HepG2 (cell line): ENCODE measurements at regions not wholly inside any gene's neighbourhood (a gene's known extent, or its start where the extent isn't known, plus 50 kb on each side); places are given as distances from the start of the nearest gene placed in this dataset.

Experiments used
- BORCS8-MEF2B ChIP-seq: sonication (generic); formaldehyde crosslinking; IDR thresholded peaks from 2 replicates; pipeline ENCODE4 v1.8.0; 2022; ENCODE audit warnings: mild to moderate bottlenecking, missing genetic modification reagents
- CBX2 ChIP-seq, 2 experiments: fragments of 200-600 bp in 1 of 2; sonication (generic); formaldehyde crosslinking in 1 of 2; IDR thresholded peaks; 2 replicates each; pipeline versions ENCODE4 v1.7.0 to v1.8.1; 2018 to 2022; ENCODE audit warnings: low read depth in 2 of 2, low read length in 1 of 2, mild to moderate bottlenecking in 1 of 2, missing genetic modification reagents in 1 of 2
- GATAD2A ChIP-seq: IDR thresholded peaks from 2 replicates; pipeline ENCODE4 v1.6.1; 2016
- HOXD1 ChIP-seq: sonication (generic); formaldehyde crosslinking; IDR thresholded peaks from 2 replicates; pipeline ENCODE4 v1.5.0; 2020; ENCODE audit warnings: missing genetic modification reagents
- KMT2A ChIP-seq: sonication (generic); formaldehyde crosslinking; IDR thresholded peaks from 2 replicates; pipeline ENCODE4 v1.4.0; 2020; ENCODE audit warnings: missing genetic modification reagents
- LCORL ChIP-seq, 2 experiments: fragments of 450-650 bp in 1 of 2; sonication (generic) in 1 of 2; formaldehyde crosslinking in 1 of 2; IDR thresholded peaks; 2 replicates each; pipeline versions ENCODE4 v1.5.0 to v1.6.1; 2017 to 2020; ENCODE audit warnings: antibody characterized with exemption in 1 of 2, missing genetic modification reagents in 1 of 2
- NFE2L1 ChIP-seq: sonication (generic); formaldehyde crosslinking; IDR thresholded peaks from 2 replicates; pipeline ENCODE4 v1.4.0; 2020; ENCODE audit warnings: missing genetic modification reagents, mild to moderate bottlenecking, borderline replicate concordance
- PHF8 ChIP-seq: sonication (generic); formaldehyde crosslinking; IDR thresholded peaks from 2 replicates; pipeline ENCODE4 v1.5.0; 2020; ENCODE audit warnings: missing genetic modification reagents
- RORA ChIP-seq: sonication (generic); formaldehyde crosslinking; IDR thresholded peaks from 2 replicates; pipeline ENCODE4 v1.5.0; 2020; ENCODE audit warnings: mild to moderate bottlenecking, missing genetic modification reagents, moderate library complexity
- ZFAT ChIP-seq: sonication (generic); formaldehyde crosslinking; conservative IDR thresholded peaks from 2 replicates; pipeline ENCODE4 v1.8.1; 2023; ENCODE audit warnings: missing genetic modification reagents, inconsistent platforms
- ZFY ChIP-seq: sonication (generic); formaldehyde crosslinking; IDR thresholded peaks from 2 replicates; pipeline ENCODE4 v1.4.0; 2020; ENCODE audit warnings: missing genetic modification reagents
- ZKSCAN5 ChIP-seq: sonication (generic); formaldehyde crosslinking; IDR thresholded peaks from 2 replicates; pipeline ENCODE4 v1.5.1; 2020; ENCODE audit warnings: mild to moderate bottlenecking, missing genetic modification reagents
- ZNF143 ChIP-seq: sonication (generic); formaldehyde crosslinking; IDR thresholded peaks from 2 replicates; pipeline ENCODE4 v1.4.0; 2020; ENCODE audit warnings: missing genetic modification reagents
- ZNF354B ChIP-seq: sonication (generic); formaldehyde crosslinking; IDR thresholded peaks from 2 replicates; pipeline ENCODE4 v1.8.0; 2022; ENCODE audit warnings: mild to moderate bottlenecking, missing genetic modification reagents
- ZNF44 ChIP-seq: sonication (generic); formaldehyde crosslinking; IDR thresholded peaks from 2 replicates; pipeline ENCODE4 v1.5.1; 2020; ENCODE audit warnings: mild to moderate bottlenecking, missing genetic modification reagents
- ZNF543 ChIP-seq: sonication (generic); formaldehyde crosslinking; IDR thresholded peaks from 2 replicates; pipeline ENCODE4 v1.4.0; 2020; ENCODE audit warnings: mild to moderate bottlenecking, missing genetic modification reagents
- ZNF589 ChIP-seq: sonication (generic); formaldehyde crosslinking; conservative IDR thresholded peaks from 2 replicates; pipeline ENCODE4 v1.8.0; 2022; ENCODE audit warnings: mild to moderate bottlenecking, moderate library complexity, missing genetic modification reagents
- ZNF776 ChIP-seq: sonication (generic); formaldehyde crosslinking; IDR thresholded peaks from 2 replicates; pipeline ENCODE4 v1.4.0; 2020; ENCODE audit warnings: mild to moderate bottlenecking, missing genetic modification reagents
- TF ChIP-seq, protein P1 (sequence below): sonication (generic); formaldehyde crosslinking; IDR thresholded peaks from 2 replicates; pipeline ENCODE4 v1.4.0; 2020; ENCODE audit warnings: missing genetic modification reagents
- TF ChIP-seq, protein P2 (sequence below): sonication (generic); formaldehyde crosslinking; IDR thresholded peaks from 2 replicates; pipeline ENCODE4 v1.5.1; 2020; ENCODE audit warnings: mild to moderate bottlenecking, missing genetic modification reagents, moderate library complexity
- TF ChIP-seq, protein P3 (sequence below): sonication (generic); formaldehyde crosslinking; IDR thresholded peaks from 2 replicates; pipeline ENCODE4 v1.8.0; 2022; ENCODE audit warnings: missing genetic modification reagents, mild to moderate bottlenecking, borderline replicate concordance
- TF ChIP-seq, protein P4 (sequence below): sonication (generic); formaldehyde crosslinking; conservative IDR thresholded peaks from 2 replicates; pipeline ENCODE4 v1.4.0; 2020; ENCODE audit warnings: missing genetic modification reagents

DNA sequence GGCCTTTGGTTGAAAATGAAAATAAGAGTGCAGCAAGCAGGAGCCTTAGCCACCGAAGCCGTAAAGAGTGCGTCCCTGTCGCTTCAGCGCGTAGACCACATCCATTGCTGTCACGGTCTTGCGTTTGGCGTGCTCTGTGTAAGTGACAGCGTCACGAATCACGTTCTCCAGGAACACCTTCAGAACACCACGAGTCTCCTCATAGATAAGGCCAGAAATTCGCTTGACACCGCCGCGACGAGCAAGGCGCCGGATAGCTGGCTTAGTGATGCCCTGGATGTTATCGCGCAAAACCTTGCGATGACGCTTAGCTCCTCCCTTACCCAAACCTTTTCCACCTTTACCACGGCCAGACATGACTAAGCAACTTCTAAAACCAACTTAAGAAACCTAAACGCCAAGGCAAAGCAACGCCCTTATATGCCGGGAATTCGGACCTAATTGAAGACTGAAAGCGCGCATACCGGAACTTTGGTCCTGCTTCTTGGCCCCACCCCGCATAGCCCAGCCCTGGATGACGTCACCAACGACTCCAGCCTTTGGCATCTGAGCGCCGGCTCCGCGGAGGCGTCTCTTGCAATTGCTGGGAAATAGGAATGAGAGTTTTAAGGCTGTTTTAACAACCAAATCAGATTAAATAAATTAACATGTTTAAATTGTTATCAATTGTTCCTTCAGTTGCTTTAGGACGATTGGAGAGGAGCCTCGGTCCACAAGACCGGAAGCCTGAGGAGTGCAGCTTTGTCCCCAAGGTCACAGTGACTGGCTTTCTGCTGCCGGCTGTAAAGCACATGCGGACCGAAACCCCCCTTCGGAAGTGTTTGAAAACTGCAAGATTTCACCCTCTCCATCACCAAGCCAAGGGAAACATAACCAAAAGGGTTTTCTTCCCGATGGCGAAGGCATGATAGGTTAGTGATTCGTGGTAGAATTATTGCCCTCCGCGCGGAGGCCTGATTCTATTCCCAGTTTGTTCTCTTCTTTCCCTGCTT, 79.6 kb upstream of the BTN3A2 start (continued):
- TF ChIP-seq RORA (CRISPR knock-in tag) (peak; percentile 9; the same call in 1 of the 2 replicates), PHF8 (CRISPR knock-in tag) (peak; percentile 74), ZNF354B (CRISPR knock-in tag) (no peak; the same call in 1 of the 2 replicates), LCORL (IDR thresholded peaks at IDR 0.05) (peak; percentile 36; the same call in 1 of the 2 replicates), LCORL (CRISPR knock-in tag; IDR thresholded peaks at IDR 0.05) (peak; percentile 75), ZNF776 (CRISPR knock-in tag) (peak; percentile 84), HOXD1 (CRISPR knock-in tag) (no peak; the same call in 1 of the 2 replicates), ZFY (CRISPR knock-in tag) (peak; percentile 44), BORCS8-MEF2B (peak; percentile 72; the same call in 1 of the 2 replicates), NFE2L1 (CRISPR knock-in tag) (peak; percentile 34; the same call in 1 of the 2 replicates), ZKSCAN5 (no peak), GATAD2A (CRISPR knock-in tag) (peak; percentile 81), KMT2A (CRISPR knock-in tag) (peak; percentile 51; the same call in 1 of the 2 replicates), CBX2 (IDR thresholded peaks at IDR 0.05; ENCODE audit: low read depth, low read length) (no peak), CBX2 (CRISPR knock-in tag; IDR thresholded peaks at IDR 0.05; ENCODE audit: low read depth) (0 out of 2 replicates have a peak, but pooled peaks have one; percentile 70), ZNF589 (CRISPR knock-in tag) (peak; percentile 9; the same call in 1 of the 2 replicates), ZNF44 (peak; percentile 64; the same call in 1 of the 2 replicates), ZFAT (CRISPR knock-in tag) (no peak), ZNF543 (CRISPR knock-in tag) (peak; percentile 79), ZNF143 (peak; percentile 61; the same call in 1 of the 2 replicates)
- TF ChIP-seq, protein P1, sequence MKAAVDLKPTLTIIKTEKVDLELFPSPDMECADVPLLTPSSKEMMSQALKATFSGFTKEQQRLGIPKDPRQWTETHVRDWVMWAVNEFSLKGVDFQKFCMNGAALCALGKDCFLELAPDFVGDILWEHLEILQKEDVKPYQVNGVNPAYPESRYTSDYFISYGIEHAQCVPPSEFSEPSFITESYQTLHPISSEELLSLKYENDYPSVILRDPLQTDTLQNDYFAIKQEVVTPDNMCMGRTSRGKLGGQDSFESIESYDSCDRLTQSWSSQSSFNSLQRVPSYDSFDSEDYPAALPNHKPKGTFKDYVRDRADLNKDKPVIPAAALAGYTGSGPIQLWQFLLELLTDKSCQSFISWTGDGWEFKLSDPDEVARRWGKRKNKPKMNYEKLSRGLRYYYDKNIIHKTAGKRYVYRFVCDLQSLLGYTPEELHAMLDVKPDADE (CRISPR knock-in tag) = 0 out of 2 replicates have a peak, but pooled peaks have one; percentile 31
- TF ChIP-seq, protein P2, sequence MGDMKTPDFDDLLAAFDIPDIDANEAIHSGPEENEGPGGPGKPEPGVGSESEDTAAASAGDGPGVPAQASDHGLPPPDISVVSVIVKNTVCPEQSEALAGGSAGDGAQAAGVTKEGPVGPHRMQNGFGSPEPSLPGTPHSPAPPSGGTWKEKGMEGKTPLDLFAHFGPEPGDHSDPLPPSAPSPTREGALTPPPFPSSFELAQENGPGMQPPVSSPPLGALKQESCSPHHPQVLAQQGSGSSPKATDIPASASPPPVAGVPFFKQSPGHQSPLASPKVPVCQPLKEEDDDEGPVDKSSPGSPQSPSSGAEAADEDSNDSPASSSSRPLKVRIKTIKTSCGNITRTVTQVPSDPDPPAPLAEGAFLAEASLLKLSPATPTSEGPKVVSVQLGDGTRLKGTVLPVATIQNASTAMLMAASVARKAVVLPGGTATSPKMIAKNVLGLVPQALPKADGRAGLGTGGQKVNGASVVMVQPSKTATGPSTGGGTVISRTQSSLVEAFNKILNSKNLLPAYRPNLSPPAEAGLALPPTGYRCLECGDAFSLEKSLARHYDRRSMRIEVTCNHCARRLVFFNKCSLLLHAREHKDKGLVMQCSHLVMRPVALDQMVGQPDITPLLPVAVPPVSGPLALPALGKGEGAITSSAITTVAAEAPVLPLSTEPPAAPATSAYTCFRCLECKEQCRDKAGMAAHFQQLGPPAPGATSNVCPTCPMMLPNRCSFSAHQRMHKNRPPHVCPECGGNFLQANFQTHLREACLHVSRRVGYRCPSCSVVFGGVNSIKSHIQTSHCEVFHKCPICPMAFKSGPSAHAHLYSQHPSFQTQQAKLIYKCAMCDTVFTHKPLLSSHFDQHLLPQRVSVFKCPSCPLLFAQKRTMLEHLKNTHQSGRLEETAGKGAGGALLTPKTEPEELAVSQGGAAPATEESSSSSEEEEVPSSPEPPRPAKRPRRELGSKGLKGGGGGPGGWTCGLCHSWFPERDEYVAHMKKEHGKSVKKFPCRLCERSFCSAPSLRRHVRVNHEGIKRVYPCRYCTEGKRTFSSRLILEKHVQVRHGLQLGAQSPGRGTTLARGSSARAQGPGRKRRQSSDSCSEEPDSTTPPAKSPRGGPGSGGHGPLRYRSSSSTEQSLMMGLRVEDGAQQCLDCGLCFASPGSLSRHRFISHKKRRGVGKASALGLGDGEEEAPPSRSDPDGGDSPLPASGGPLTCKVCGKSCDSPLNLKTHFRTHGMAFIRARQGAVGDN (CRISPR knock-in tag) = peak; percentile 85
- TF ChIP-seq, protein P3, sequence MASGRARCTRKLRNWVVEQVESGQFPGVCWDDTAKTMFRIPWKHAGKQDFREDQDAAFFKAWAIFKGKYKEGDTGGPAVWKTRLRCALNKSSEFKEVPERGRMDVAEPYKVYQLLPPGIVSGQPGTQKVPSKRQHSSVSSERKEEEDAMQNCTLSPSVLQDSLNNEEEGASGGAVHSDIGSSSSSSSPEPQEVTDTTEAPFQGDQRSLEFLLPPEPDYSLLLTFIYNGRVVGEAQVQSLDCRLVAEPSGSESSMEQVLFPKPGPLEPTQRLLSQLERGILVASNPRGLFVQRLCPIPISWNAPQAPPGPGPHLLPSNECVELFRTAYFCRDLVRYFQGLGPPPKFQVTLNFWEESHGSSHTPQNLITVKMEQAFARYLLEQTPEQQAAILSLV (CRISPR knock-in tag) = no peak
- TF ChIP-seq, protein P4, sequence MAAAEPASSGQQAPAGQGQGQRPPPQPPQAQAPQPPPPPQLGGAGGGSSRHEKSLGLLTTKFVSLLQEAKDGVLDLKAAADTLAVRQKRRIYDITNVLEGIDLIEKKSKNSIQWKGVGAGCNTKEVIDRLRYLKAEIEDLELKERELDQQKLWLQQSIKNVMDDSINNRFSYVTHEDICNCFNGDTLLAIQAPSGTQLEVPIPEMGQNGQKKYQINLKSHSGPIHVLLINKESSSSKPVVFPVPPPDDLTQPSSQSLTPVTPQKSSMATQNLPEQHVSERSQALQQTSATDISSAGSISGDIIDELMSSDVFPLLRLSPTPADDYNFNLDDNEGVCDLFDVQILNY (CRISPR knock-in tag) = no peak
